ENCODE measurements at regions not wholly inside any gene's neighbourhood (a gene's known extent, or its start where the extent isn't known, plus 50 kb on each side); places are given as distances from the start of the nearest gene placed in this dataset.

DNA sequence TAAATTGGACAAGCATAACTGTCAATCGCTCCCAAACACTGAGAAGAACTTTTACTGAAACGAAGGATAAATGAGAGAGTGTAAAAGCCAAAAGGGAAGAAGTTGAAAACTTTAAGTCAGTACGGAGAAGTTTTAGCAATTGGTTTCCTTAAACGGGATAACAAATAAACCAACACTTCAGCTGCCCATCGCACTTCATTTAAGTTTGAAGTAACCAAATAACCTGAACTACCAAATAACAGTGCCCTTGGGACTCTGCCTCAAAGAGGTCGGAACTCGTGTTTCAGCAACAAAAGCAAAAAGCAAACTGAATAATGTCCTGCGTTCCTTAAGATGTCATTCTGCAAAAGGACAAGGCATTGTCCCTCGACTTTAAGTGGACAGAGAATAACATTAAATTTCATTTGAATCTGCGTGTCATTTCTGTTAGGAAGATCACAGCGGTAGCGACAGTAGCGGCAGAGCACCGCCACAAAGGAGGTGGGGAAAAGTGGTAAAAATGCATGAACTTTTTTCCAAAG, 127.0 kb upstream of the C11orf58 start:
- WGBS (ENCODE audit: low lambda C conversion rate) = 34% methylated on average over 14 of the region's 14 CpGs
- ATAC-seq (no peak), FAIRE-seq (no peak), DNase-seq (ENCODE audit: low spot score) (no peak)
- TF ChIP-seq, protein P1, sequence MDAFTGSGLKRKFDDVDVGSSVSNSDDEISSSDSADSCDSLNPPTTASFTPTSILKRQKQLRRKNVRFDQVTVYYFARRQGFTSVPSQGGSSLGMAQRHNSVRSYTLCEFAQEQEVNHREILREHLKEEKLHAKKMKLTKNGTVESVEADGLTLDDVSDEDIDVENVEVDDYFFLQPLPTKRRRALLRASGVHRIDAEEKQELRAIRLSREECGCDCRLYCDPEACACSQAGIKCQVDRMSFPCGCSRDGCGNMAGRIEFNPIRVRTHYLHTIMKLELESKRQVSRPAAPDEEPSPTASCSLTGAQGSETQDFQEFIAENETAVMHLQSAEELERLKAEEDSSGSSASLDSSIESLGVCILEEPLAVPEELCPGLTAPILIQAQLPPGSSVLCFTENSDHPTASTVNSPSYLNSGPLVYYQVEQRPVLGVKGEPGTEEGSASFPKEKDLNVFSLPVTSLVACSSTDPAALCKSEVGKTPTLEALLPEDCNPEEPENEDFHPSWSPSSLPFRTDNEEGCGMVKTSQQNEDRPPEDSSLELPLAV (CRISPR knock-in tag; conservative IDR thresholded peaks at IDR 0.05; ENCODE audit: low read depth) = no peak
- TF ChIP-seq, protein P2, sequence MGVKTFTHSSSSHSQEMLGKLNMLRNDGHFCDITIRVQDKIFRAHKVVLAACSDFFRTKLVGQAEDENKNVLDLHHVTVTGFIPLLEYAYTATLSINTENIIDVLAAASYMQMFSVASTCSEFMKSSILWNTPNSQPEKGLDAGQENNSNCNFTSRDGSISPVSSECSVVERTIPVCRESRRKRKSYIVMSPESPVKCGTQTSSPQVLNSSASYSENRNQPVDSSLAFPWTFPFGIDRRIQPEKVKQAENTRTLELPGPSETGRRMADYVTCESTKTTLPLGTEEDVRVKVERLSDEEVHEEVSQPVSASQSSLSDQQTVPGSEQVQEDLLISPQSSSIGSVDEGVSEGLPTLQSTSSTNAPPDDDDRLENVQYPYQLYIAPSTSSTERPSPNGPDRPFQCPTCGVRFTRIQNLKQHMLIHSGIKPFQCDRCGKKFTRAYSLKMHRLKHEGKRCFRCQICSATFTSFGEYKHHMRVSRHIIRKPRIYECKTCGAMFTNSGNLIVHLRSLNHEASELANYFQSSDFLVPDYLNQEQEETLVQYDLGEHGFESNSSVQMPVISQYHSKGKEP (CRISPR knock-in tag; IDR thresholded peaks at IDR 0.05) = no peak
- no peak for TF ChIP-seq THYN1 (CRISPR knock-in tag; IDR thresholded peaks at IDR 0.05; ENCODE audit: borderline replicate concordance, low read depth)
- TF ChIP-seq ZNF343 (CRISPR knock-in tag; IDR thresholded peaks at IDR 0.05) = no peak
- TF ChIP-seq ZNF589 (CRISPR knock-in tag; conservative IDR thresholded peaks at IDR 0.05) = no peak
- no peak for TF ChIP-seq ZNF430 (CRISPR knock-in tag; IDR thresholded peaks at IDR 0.05)
- BruUV-seq (replicated peaks) = no TSS peak
- H3K4me2 ChIP-seq (ENCODE audit: low read depth, low read length) = no peak overlapping the region
- in situ Hi-C loops (cut with HindIII; ENCODE audit: extremely low pct_ligation_motif_present, low pct_unique_long_range_greater_than_20kb) (loop anchor here (10.0 kb wide), 2 partner anchors 667 to 787 kb away; no protein-coding TSS in a partner anchor), intact Hi-C loops (cut with micrococcal nuclease; ENCODE audit: unreplicated experiment) (loop anchor here (10.0 kb wide), 1 partner anchor 1287 kb away; no protein-coding TSS in a partner anchor)
- no peaks in the 10 kb centered on the region for H3K36me3 ChIP-seq (replicated peaks in 1 of 2; ENCODE audit: control insufficient read depth in 1 of 2, insufficient read depth in 2 of 2, low read length in 2 of 2)
- CTCF ChIA-PET (ENCODE audit: low intra/inter-chr PET ratio, low total read pairs) = no interaction called here
- peaks cover 13 to 71% of the 10 kb centered on the region in 2 experiments; a peak in 4 of 5 replicates for H3K27me3 ChIP-seq (ENCODE audit: control insufficient read depth in 1 of 2, insufficient read depth in 2 of 2, low read length in 2 of 2)
- no peaks in the 10 kb centered on the region for H3K79me2 ChIP-seq (ENCODE audit: insufficient read depth, low read length)
- peaks cover 27% of the 10 kb centered on the region for H3K4me1 ChIP-seq (ENCODE audit: insufficient read depth, low read length)
- H3K27ac ChIP-seq (ENCODE audit: extremely low read length, insufficient read depth, low read length) = no peak overlapping the region
- H4K20me1 ChIP-seq (ENCODE audit: insufficient read depth, low read length) = no peaks in the 10 kb centered on the region
- no peaks in the 10 kb centered on the region for H3K9me3 ChIP-seq (ENCODE audit: low read length)
- H3K4me3 ChIP-seq (replicated peaks in 1 of 3; ENCODE audit: insufficient read depth in 1 of 3, low read depth in 2 of 3, low read length in 3 of 3) = no peak overlapping the region
- no peak overlapping the region for H3K9ac ChIP-seq (ENCODE audit: insufficient read depth, low read depth, low read length)
- no peak overlapping the region for H2AFZ ChIP-seq (ENCODE audit: low read length)
- POLR2A ChIA-PET = no interaction called here
